ENCODE measurements at regions not wholly inside any gene's neighbourhood (a gene's known extent, or its start where the extent isn't known, plus 50 kb on each side); places are given as distances from the start of the nearest gene placed in this dataset.
"Not testable (repeated sequence)": the region's sequence is repeated elsewhere in the genome, so short reads cannot be mapped to it uniquely, and the experiment has no call there.

- not testable (repeated sequence) for DNase-seq (ENCODE audit: low spot score)
Observed at GRCh38 chr2:89874810-89875595, 1183.5 kb downstream of the RPIA start.

- not testable (repeated sequence) for DNase-seq (ENCODE audit: low spot score)
Observed at GRCh38 chr2:89876445-89876844, 1185.0 kb downstream of the RPIA start.

GRCh38 chr2:89876878-89877277 lies 1185.4 kb downstream of the RPIA start:
- DNase-seq (ENCODE audit: low spot score): not testable (repeated sequence)

- DNase-seq (ENCODE audit: low spot score): not testable (repeated sequence)
Observed at GRCh38 chr2:89882880-89883279, 1191.4 kb downstream of the RPIA start.

GRCh38 chr2:89883624-89884023 lies 1192.2 kb downstream of the RPIA start:
- not testable (repeated sequence) for DNase-seq (ENCODE audit: low spot score)

GRCh38 chr2:89885071-89885470 lies 1193.6 kb downstream of the RPIA start:
- not testable (repeated sequence) for DNase-seq (ENCODE audit: low spot score)

- DNase-seq (ENCODE audit: low spot score): not testable (repeated sequence)
Observed at GRCh38 chr2:89888693-89889092, 1197.2 kb downstream of the RPIA start.

- not testable (repeated sequence) for DNase-seq (ENCODE audit: low spot score)
Observed at GRCh38 chr2:89890185-89890773, 1198.8 kb downstream of the RPIA start.

GRCh38 chr2:89894988-89895387 lies 1203.5 kb downstream of the RPIA start:
- not testable (repeated sequence) for DNase-seq (ENCODE audit: low spot score)

GRCh38 chr2:89895629-89896028 lies 1204.2 kb downstream of the RPIA start:
- not testable (repeated sequence) for DNase-seq (ENCODE audit: low spot score)

- not testable (repeated sequence) for DNase-seq (ENCODE audit: low spot score)
Observed at GRCh38 chr2:89927018-89927417, 1235.5 kb downstream of the RPIA start.

GRCh38 chr2:89935436-89935835 lies 1244.0 kb downstream of the RPIA start:
- not testable (repeated sequence) for DNase-seq (ENCODE audit: low spot score)

GRCh38 chr2:89936011-89936410 lies 1244.5 kb downstream of the RPIA start:
- not testable (repeated sequence) for DNase-seq (ENCODE audit: low spot score)

GRCh38 chr2:89936559-89936958 lies 1245.1 kb downstream of the RPIA start:
- not testable (repeated sequence) for DNase-seq (ENCODE audit: low spot score)

GRCh38 chr2:89938756-89939155 lies 1247.3 kb downstream of the RPIA start:
- DNase-seq (ENCODE audit: low spot score): peak; percentile 1

GRCh38 chr2:89944267-89944666 lies 1252.8 kb downstream of the RPIA start:
- DNase-seq (ENCODE audit: low spot score): not testable (repeated sequence)

GRCh38 chr2:89945004-89945616 lies 1253.6 kb downstream of the RPIA start:
- DNase-seq (ENCODE audit: low spot score): not testable (repeated sequence)

- DNase-seq (ENCODE audit: low spot score): not testable (repeated sequence)
Observed at GRCh38 chr2:89947208-89947815, 1255.8 kb downstream of the RPIA start.

- not testable (repeated sequence) for DNase-seq (ENCODE audit: low spot score)
Observed at GRCh38 chr2:89948102-89948501, 1256.6 kb downstream of the RPIA start.

- not testable (repeated sequence) for DNase-seq (ENCODE audit: low spot score)
Observed at GRCh38 chr2:89950807-89951206, 1259.3 kb downstream of the RPIA start.

- peak; percentile 22 for DNase-seq (ENCODE audit: low spot score)
Observed at GRCh38 chr2:89957236-89957635, 1265.8 kb downstream of the RPIA start.

- not testable (repeated sequence) for DNase-seq (ENCODE audit: low spot score)
Observed at GRCh38 chr2:89959729-89960378, 1268.4 kb downstream of the RPIA start.
